Prostate gland (tissue), 2 donors: ENCODE measurements at regions not wholly inside any gene's neighbourhood (a gene's known extent, or its start where the extent isn't known, plus 50 kb on each side); places are given as distances from the start of the nearest gene placed in this dataset.

Source experiments
- DNase-seq: peaks from one replicate; pipeline ENCODE4 v3.0.0-alpha.2; 2019; ENCODE audit warnings: low spot score
- H3K27ac ChIP-seq, 2 donors: fragments of 200-600 bp; sonication (generic); 2 replicates each; pipeline ENCODE4 v1.5.1; 2017 to 2019
- H3K27me3 ChIP-seq: fragments of 200-600 bp; sonication (generic); replicated peaks from 2 replicates; pipeline ENCODE4 v1.5.1; 2019; ENCODE audit not compliant: insufficient read depth
- H3K36me3 ChIP-seq, 2 donors: fragments of 200-600 bp; sonication (generic); 1 replicate in 1 of 2; 2 replicates in 1 of 2; pipeline versions ENCODE4 v1.5.1 to v1.8.1; 2017 to 2019
- H3K4me1 ChIP-seq: fragments of 200-600 bp; sonication (generic); replicated peaks from 2 replicates; pipeline ENCODE4 v1.5.1; 2019
- H3K4me3 ChIP-seq, 2 donors: fragments of 200-600 bp; sonication (generic); 2 replicates each; pipeline ENCODE4 v1.5.1; 2017 to 2019
- H3K9me3 ChIP-seq: fragments of 200-600 bp; sonication (generic); 2 replicates; pipeline ENCODE4 v1.5.1; 2017
- CTCF ChIP-seq, 4 experiments: fragments of 200-600 bp in 2 of 4; fragments of 450-650 bp in 2 of 4; sonication (generic) in 2 of 4; IDR thresholded peaks; 1 replicate in 3 of 4; 2 replicates in 1 of 4; pipeline ENCODE4 v1.5.1; 2016 to 2019; ENCODE audit warnings: antibody characterized with exemption in 4 of 4, mild to moderate bottlenecking in 2 of 4, moderate library complexity in 2 of 4
- POLR2A ChIP-seq: fragments of 450-650 bp; IDR thresholded peaks from one replicate; pipeline ENCODE4 v1.6.1; 2016; ENCODE audit warnings: antibody characterized with exemption, mild to moderate bottlenecking
- POLR2AphosphoS5 ChIP-seq: sonication (generic); formaldehyde crosslinking; IDR thresholded peaks from one replicate; pipeline ENCODE4 v1.6.1; 2017; ENCODE audit warnings: antibody characterized with exemption
- WGBS: methylation state at CpG from one replicate; pipeline ENCODE4 v1.1.5; 2018; 5-methylcytosine and 5-hydroxymethylcytosine counted together
- intact Hi-C: fragments of 100-400 bp; cut with DNase I; formaldehyde crosslinking; loops from one replicate; pipeline ENCODE4 v1.14.2; 2022

GRCh38 chr2:7742301-7742700 lies 825.1 kb downstream of the RNF144A start:
- no peaks in the 10 kb centered on the region for H3K36me3 ChIP-seq
- H3K4me1 ChIP-seq: no peaks in the 10 kb centered on the region
- 92% methylated on average over 3 of the region's 3 CpGs for WGBS
- DNase-seq: no peak
- intact Hi-C loops: no loop called here
- H3K27ac ChIP-seq: no peak overlapping the region
- H3K9me3 ChIP-seq: no peaks in the 10 kb centered on the region
- TF ChIP-seq POLR2A (no peak), CTCF (IDR thresholded peaks at IDR 0.05) (no peak), POLR2AphosphoS5 (no peak)
- no peak overlapping the region for H3K4me3 ChIP-seq
- no peaks in the 10 kb centered on the region for H3K27me3 ChIP-seq

- no peak overlapping the region for H3K4me3 ChIP-seq
- DNase-seq: no peak
- TF ChIP-seq CTCF (IDR thresholded peaks at IDR 0.05) (no peak), POLR2A (no peak), POLR2AphosphoS5 (no peak)
- no peaks in the 10 kb centered on the region for H3K36me3 ChIP-seq
- H3K4me1 ChIP-seq: no peaks in the 10 kb centered on the region
- no peak overlapping the region for H3K27ac ChIP-seq
- intact Hi-C loops: no loop called here
- no peaks in the 10 kb centered on the region for H3K27me3 ChIP-seq
- 53% methylated on average over 5 of the region's 5 CpGs for WGBS
- H3K9me3 ChIP-seq: no peaks in the 10 kb centered on the region
Measured at GRCh38 chr2:7744827-7745226, 827.6 kb downstream of the RNF144A start.

- peak; percentile 27 for DNase-seq
- WGBS: 18% methylated on average over 2 of the region's 2 CpGs
- Histone ChIP-seq H3K9me3 (no peaks in the 10 kb centered on the region), H3K27me3 (no peaks in the 10 kb centered on the region), H3K36me3 (no peaks in the 10 kb centered on the region), H3K4me1 (no peaks in the 10 kb centered on the region), H3K27ac (no peak overlapping the region), H3K4me3 (no peak overlapping the region)
- intact Hi-C loops: no loop called here
- no peak for TF ChIP-seq POLR2AphosphoS5
- TF ChIP-seq CTCF (IDR thresholded peaks at IDR 0.05): no peak
- TF ChIP-seq POLR2A: no peak
Measured at GRCh38 chr2:7745369-7745768, 828.2 kb downstream of the RNF144A start.

GRCh38 chr2:7748717-7749415 lies 831.7 kb downstream of the RNF144A start:
- Histone ChIP-seq H3K36me3 (no peaks in the 10 kb centered on the region), H3K27me3 (no peaks in the 10 kb centered on the region), H3K27ac (no peak overlapping the region), H3K9me3 (no peaks in the 10 kb centered on the region), H3K4me3 (no peak overlapping the region), H3K4me1 (no peaks in the 10 kb centered on the region)
- intact Hi-C loops: no loop called here
- TF ChIP-seq CTCF (IDR thresholded peaks at IDR 0.05) (no peak), POLR2AphosphoS5 (peak; percentile 18), POLR2A (no peak)
- 66% methylated on average over 17 of the region's 17 CpGs for WGBS
- peak; percentile 41 for DNase-seq

GRCh38 chr2:7749895-7750559 lies 832.8 kb downstream of the RNF144A start:
- Histone ChIP-seq H3K4me3 (no peak overlapping the region), H3K9me3 (no peaks in the 10 kb centered on the region), H3K36me3 (no peaks in the 10 kb centered on the region), H3K4me1 (no peaks in the 10 kb centered on the region), H3K27me3 (no peaks in the 10 kb centered on the region), H3K27ac (no peak overlapping the region)
- WGBS: 53% methylated on average over 4 of the region's 4 CpGs
- no peak for DNase-seq
- TF ChIP-seq POLR2AphosphoS5 (no peak), POLR2A (no peak), CTCF (IDR thresholded peaks at IDR 0.05) (no peak)
- intact Hi-C loops: no loop called here
